Stimulated activated naive CD4-positive, alpha-beta T cell treated with Interleukin-2 at 50 U/mL for 16 hours (primary cell): ENCODE measurements at regions not wholly inside any gene's neighbourhood (a gene's known extent, or its start where the extent isn't known, plus 50 kb on each side); places are given as distances from the start of the nearest gene placed in this dataset.
"Not testable (repeated sequence)": the region's sequence is repeated elsewhere in the genome, so short reads cannot be mapped to it uniquely, and the experiment has no call there.

ENCODE experiments used
- DNase-seq: peaks from one replicate; lab custom pipeline; 2025; lab: John Stamatoyannopoulos, UW

- DNase-seq: no peak
These were observed 82.3 kb upstream of the MFGE8 start for GRCh38 chr15:88995449-88995848.

GRCh38 chr15:88997531-88997930, 84.4 kb upstream of the MFGE8 start:
- no peak for DNase-seq

- no peak for DNase-seq
These were observed 86.0 kb upstream of the MFGE8 start for GRCh38 chr15:88998980-88999713.

- not testable (repeated sequence) for DNase-seq
These were observed 86.5 kb upstream of the ABHD2 start for GRCh38 chr15:89001708-89002275.

- DNase-seq: no peak
These were observed 85.9 kb upstream of the ABHD2 start for GRCh38 chr15:89002281-89002761.

GRCh38 chr15:89002830-89003229, 85.4 kb upstream of the ABHD2 start:
- DNase-seq: no peak

GRCh38 chr15:89003865-89004725, 84.2 kb upstream of the ABHD2 start:
- no peak for DNase-seq

GRCh38 chr15:89004726-89005030, 83.6 kb upstream of the ABHD2 start:
- DNase-seq: no peak

GRCh38 chr15:89007527-89007926, 80.7 kb upstream of the ABHD2 start:
- DNase-seq: not testable (repeated sequence)

GRCh38 chr15:89007989-89008388, 80.3 kb upstream of the ABHD2 start:
- no peak for DNase-seq

- no peak for DNase-seq
These were observed 79.2 kb upstream of the ABHD2 start for GRCh38 chr15:89009080-89009479.

GRCh38 chr15:89015412-89016097, 72.7 kb upstream of the ABHD2 start:
- no peak for DNase-seq

- no peak for DNase-seq
These were observed 71.7 kb upstream of the ABHD2 start for GRCh38 chr15:89016549-89017041.

- DNase-seq: peak; percentile 79
These were observed 70.7 kb upstream of the ABHD2 start for GRCh38 chr15:89017370-89018066.

- DNase-seq: no peak
These were observed 70.0 kb upstream of the ABHD2 start for GRCh38 chr15:89018207-89018606.

- DNase-seq: no peak
These were observed 68.8 kb upstream of the ABHD2 start for GRCh38 chr15:89019436-89019835.

- DNase-seq: no peak
These were observed 67.0 kb upstream of the ABHD2 start for GRCh38 chr15:89021224-89021623.

- not testable (repeated sequence) for DNase-seq
These were observed 66.4 kb upstream of the ABHD2 start for GRCh38 chr15:89021886-89022285.

GRCh38 chr15:89023311-89023961, 64.8 kb upstream of the ABHD2 start:
- DNase-seq: no peak

- no peak for DNase-seq
These were observed 63.8 kb upstream of the ABHD2 start for GRCh38 chr15:89024418-89024817.

GRCh38 chr15:89026167-89026566, 62.1 kb upstream of the ABHD2 start:
- DNase-seq: no peak
